GM23248 (cell line): ENCODE measurements at regions not wholly inside any gene's neighbourhood (a gene's known extent, or its start where the extent isn't known, plus 50 kb on each side); places are given as distances from the start of the nearest gene placed in this dataset.
"Not testable (repeated sequence)": the region's sequence is repeated elsewhere in the genome, so short reads cannot be mapped to it uniquely, and the experiment has no call there.

ENCODE experiments used
- DNase-seq: peaks from one replicate; pipeline ENCODE4 v3.0.0-alpha.2; 2015
- H2AFZ ChIP-seq: fragments of 200-600 bp; sonication (generic); 2 replicates; pipeline ENCODE4 v1.6.1; 2016; ENCODE audit warnings: antibody characterized with exemption
- H3F3A ChIP-seq: fragments of 200-600 bp; sonication (generic); 2 replicates; pipeline ENCODE4 v1.6.1; 2016; ENCODE audit warnings: mild to moderate bottlenecking, antibody characterized with exemption, mixed run types; ENCODE audit not compliant: insufficient read depth
- H3K27ac ChIP-seq: fragments of 200-600 bp; sonication (generic); 2 replicates; pipeline ENCODE4 v1.5.1; 2016; ENCODE audit warnings: mild to moderate bottlenecking
- H3K27me3 ChIP-seq: fragments of 200-600 bp; sonication (generic); replicated peaks from 2 replicates; pipeline ENCODE4 v1.6.1; 2016; ENCODE audit warnings: mild to moderate bottlenecking; ENCODE audit not compliant: insufficient read depth
- H3K36me3 ChIP-seq: fragments of 200-600 bp; sonication (generic); 2 replicates; pipeline ENCODE4 v1.6.1; 2016; ENCODE audit warnings: low read depth, mild to moderate bottlenecking
- H3K4me1 ChIP-seq: fragments of 200-600 bp; sonication (generic); 2 replicates; pipeline ENCODE4 v1.6.1; 2016; ENCODE audit warnings: mild to moderate bottlenecking; ENCODE audit not compliant: insufficient read depth
- H3K4me2 ChIP-seq: fragments of 200-600 bp; sonication (generic); one replicate; pipeline ENCODE4 v1.6.1; 2016; ENCODE audit warnings: mild to moderate bottlenecking; ENCODE audit not compliant: unreplicated experiment
- H3K4me3 ChIP-seq: fragments of 200-600 bp; sonication (generic); 2 replicates; pipeline ENCODE4 v1.5.1; 2016; ENCODE audit warnings: mild to moderate bottlenecking
- H3K79me2 ChIP-seq: fragments of 200-600 bp; sonication (generic); 2 replicates; pipeline ENCODE4 v1.6.1; 2016; ENCODE audit warnings: mild to moderate bottlenecking; ENCODE audit not compliant: insufficient read depth
- H3K9ac ChIP-seq: fragments of 200-600 bp; sonication (generic); 2 replicates; pipeline ENCODE4 v1.6.1; 2016; ENCODE audit warnings: mild to moderate bottlenecking
- H3K9me2 ChIP-seq: fragments of 200-600 bp; sonication (generic); 2 replicates; pipeline ENCODE4 v1.6.1; 2016; ENCODE audit warnings: mixed run types, mild to moderate bottlenecking, moderate library complexity; ENCODE audit not compliant: insufficient read depth
- H3K9me3 ChIP-seq: fragments of 200-600 bp; sonication (generic); one replicate; pipeline ENCODE4 v1.6.1; 2017; ENCODE audit warnings: low read depth
- H4K20me1 ChIP-seq: fragments of 200-600 bp; sonication (generic); 2 replicates; pipeline ENCODE4 v1.6.0; 2016; ENCODE audit not compliant: insufficient read depth
- EZH2 ChIP-seq: fragments of 200-600 bp; sonication (generic); IDR thresholded peaks from 2 replicates; pipeline ENCODE4 v1.6.1; 2018; ENCODE audit warnings: antibody characterized with exemption, mild to moderate bottlenecking; ENCODE audit not compliant: insufficient read depth, poor library complexity, severe bottlenecking
- EZH2phosphoT487 ChIP-seq: fragments of 200-600 bp; sonication (generic); IDR thresholded peaks from 2 replicates; pipeline ENCODE4 v1.6.1; 2018; ENCODE audit warnings: antibody characterized with exemption, moderate library complexity, mild to moderate bottlenecking, low read depth; ENCODE audit not compliant: insufficient read depth
- WGBS, 2 experiments: methylation state at CpG; one replicate each; pipeline ENCODE4 v1.1.6; 2015 to 2017; ENCODE audit warnings: low lambda C conversion rate in 2 of 2, low coverage in 1 of 2; ENCODE audit errors: missing lambda C conversion rate in 2 of 2; 5-methylcytosine and 5-hydroxymethylcytosine counted together
- in situ Hi-C: fragments of 300-500 bp; cut with MboI; formaldehyde crosslinking; loops from 2 replicates; pipeline ENCODE4 v1.15.0; 2020

DNA sequence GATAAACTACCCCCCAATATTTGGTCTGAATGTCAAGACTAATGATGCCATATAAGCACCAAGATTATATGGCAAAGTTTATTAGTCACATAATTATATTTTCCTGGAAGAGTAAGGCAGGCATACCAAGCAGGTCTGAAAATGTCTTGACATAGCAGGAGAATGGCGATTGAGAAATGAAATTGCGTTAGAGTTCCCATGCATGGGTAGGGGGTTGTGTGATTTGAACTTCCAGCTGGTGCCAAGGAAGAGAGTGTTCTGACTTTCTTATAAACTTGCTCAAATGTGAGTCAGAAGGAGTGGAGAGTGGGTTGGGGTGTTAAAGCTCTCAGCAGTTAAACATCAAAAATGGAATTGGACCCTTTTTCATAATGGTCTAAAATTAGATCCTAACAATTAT, 1200.6 kb upstream of the ACO1 start:
- H3K36me3 ChIP-seq: no peaks in the 10 kb centered on the region
- WGBS, 2 experiments: 75 to 87% methylated on average over 2 of the region's 2 CpGs
- no peak for TF ChIP-seq EZH2phosphoT487
- TF ChIP-seq EZH2: no peak
- H3K4me1 ChIP-seq: no peaks in the 10 kb centered on the region
- DNase-seq: no peak
- no peak overlapping the region for H3K27ac ChIP-seq
- H3K9ac ChIP-seq: no peak overlapping the region
- no peaks in the 10 kb centered on the region for H3K79me2 ChIP-seq
- no peaks in the 10 kb centered on the region for H3K27me3 ChIP-seq
- no peaks in the 10 kb centered on the region for H3K9me3 ChIP-seq
- H3F3A ChIP-seq: no peaks in the 10 kb centered on the region
- no peaks in the 10 kb centered on the region for H3K9me2 ChIP-seq
- H3K4me2 ChIP-seq: no peak overlapping the region
- H3K4me3 ChIP-seq: no peak overlapping the region
- in situ Hi-C loops: no loop called here
- no peak overlapping the region for H2AFZ ChIP-seq
- no peaks in the 10 kb centered on the region for H4K20me1 ChIP-seq

DNA sequence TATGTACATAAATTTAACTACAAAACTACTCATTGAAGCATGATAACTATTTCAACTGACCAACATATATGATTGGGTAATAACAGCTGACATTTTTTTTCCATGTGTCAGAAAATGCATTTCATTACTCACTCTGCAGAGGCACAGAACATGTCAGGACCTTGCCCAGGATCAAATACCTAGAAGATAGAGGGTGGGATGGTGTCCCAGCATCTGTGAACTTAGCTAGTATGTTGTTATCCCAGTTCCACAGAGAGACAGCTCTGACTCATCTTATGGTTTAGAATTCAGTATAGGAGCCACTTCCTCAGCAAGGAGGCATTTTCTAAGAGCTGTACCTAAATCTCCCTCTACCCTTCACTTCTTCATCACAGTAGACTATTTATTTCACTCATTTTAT, 1198.6 kb upstream of the ACO1 start:
- Histone ChIP-seq H3K9ac (no peak overlapping the region), H3K4me1 (no peaks in the 10 kb centered on the region), H3K4me3 (no peak overlapping the region), H3K36me3 (no peaks in the 10 kb centered on the region), H4K20me1 (no peaks in the 10 kb centered on the region), H3K27ac (no peak overlapping the region), H3K9me2 (no peaks in the 10 kb centered on the region), H3K79me2 (no peaks in the 10 kb centered on the region), H3F3A (no peaks in the 10 kb centered on the region), H3K27me3 (no peaks in the 10 kb centered on the region), H2AFZ (no peak overlapping the region), H3K4me2 (no peak overlapping the region), H3K9me3 (no peaks in the 10 kb centered on the region)
- in situ Hi-C loops: no loop called here
- DNase-seq: peak; percentile 23
- TF ChIP-seq EZH2phosphoT487 (no peak), EZH2 (no peak)

DNA sequence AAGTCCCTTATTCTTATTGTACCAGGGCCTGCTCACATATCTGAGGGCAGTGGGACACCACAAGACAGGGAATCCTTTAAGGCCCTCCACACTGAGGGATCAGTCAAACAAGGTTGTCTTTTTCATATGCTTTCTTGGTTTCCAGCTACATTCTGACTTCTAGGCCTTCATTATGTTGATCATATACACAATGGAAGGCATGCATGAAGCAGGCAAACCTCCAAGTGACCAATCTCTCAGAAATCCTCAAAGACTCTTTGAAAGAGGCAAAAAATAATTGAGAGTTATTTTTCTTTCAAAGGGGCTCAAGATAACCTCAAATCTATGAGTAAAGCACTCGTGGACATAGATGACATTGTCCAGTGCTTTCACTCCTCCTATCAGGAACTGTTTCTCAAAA, 1195.9 kb upstream of the ACO1 start:
- Histone ChIP-seq H3K79me2 (no peaks in the 10 kb centered on the region), H3K9ac (no peak overlapping the region), H3K9me2 (no peaks in the 10 kb centered on the region), H3K4me3 (no peak overlapping the region), H3F3A (no peaks in the 10 kb centered on the region), H3K27me3 (no peaks in the 10 kb centered on the region), H3K4me2 (no peak overlapping the region), H3K27ac (no peak overlapping the region), H2AFZ (no peak overlapping the region), H3K9me3 (no peaks in the 10 kb centered on the region), H3K4me1 (no peaks in the 10 kb centered on the region), H3K36me3 (no peaks in the 10 kb centered on the region), H4K20me1 (no peaks in the 10 kb centered on the region)
- in situ Hi-C loops: no loop called here
- WGBS, 2 experiments: 0 to 4% methylated on average over 1 of the region's 1 CpG
- DNase-seq: no peak
- TF ChIP-seq EZH2phosphoT487 (no peak), EZH2 (no peak)

GRCh38 chr9:31210978-31211570, 1173.4 kb upstream of the ACO1 start:
- H4K20me1 ChIP-seq: no peaks in the 10 kb centered on the region
- no peak for DNase-seq
- in situ Hi-C loops: no loop called here
- no peak overlapping the region for H2AFZ ChIP-seq
- no peaks in the 10 kb centered on the region for H3F3A ChIP-seq
- no peaks in the 10 kb centered on the region for H3K9me2 ChIP-seq
- TF ChIP-seq EZH2phosphoT487: no peak
- TF ChIP-seq EZH2: no peak
- WGBS, 2 experiments: 59 to 73% methylated on average over 9 of the region's 9 CpGs
- no peak overlapping the region for H3K4me3 ChIP-seq
- H3K4me1 ChIP-seq: no peaks in the 10 kb centered on the region
- no peaks in the 10 kb centered on the region for H3K27me3 ChIP-seq
- H3K79me2 ChIP-seq: no peaks in the 10 kb centered on the region
- no peak overlapping the region for H3K27ac ChIP-seq
- H3K9ac ChIP-seq: no peak overlapping the region
- no peaks in the 10 kb centered on the region for H3K36me3 ChIP-seq
- H3K4me2 ChIP-seq: no peak overlapping the region
- peaks cover 4% of the 10 kb centered on the region for H3K9me3 ChIP-seq

DNA sequence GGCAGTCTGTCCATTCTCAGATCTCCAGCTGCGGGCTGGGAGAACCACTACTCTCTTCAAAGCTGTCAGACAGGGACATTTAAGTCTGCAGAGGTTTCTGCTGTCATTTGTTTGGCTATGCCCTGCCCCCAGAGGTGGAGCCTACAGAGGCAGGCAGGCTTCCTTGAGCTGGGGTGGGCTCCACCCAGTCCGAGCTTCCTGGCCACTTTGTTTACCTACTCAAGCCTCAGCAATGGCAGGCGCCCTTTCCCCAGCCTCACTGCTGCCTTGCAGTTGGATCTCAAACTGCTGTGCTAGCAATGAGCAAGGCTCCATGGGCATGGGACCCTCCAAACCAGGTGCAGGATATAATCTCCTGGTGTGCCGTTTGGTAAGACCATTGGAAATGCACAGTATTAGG, 1154.5 kb upstream of the ACO1 start:
- H3K27ac ChIP-seq, H3K27me3 ChIP-seq, H4K20me1 ChIP-seq, H3K4me1 ChIP-seq, H3K36me3 ChIP-seq, H3F3A ChIP-seq, H3K9me3 ChIP-seq, H3K79me2 ChIP-seq, H3K9me2 ChIP-seq, DNase-seq, H3K9ac ChIP-seq, H2AFZ ChIP-seq, H3K4me3 ChIP-seq, in situ Hi-C loops, H3K4me2 ChIP-seq: not testable (repeated sequence)
- WGBS, 2 experiments: 42% methylated on average over 4 of the region's 4 CpGs
